Bronchial epithelial cell (primary cell): ENCODE measurements at regions not wholly inside any gene's neighbourhood (a gene's known extent, or its start where the extent isn't known, plus 50 kb on each side); places are given as distances from the start of the nearest gene placed in this dataset.

Source experiments
- DNase-seq: peaks from one replicate; pipeline ENCODE4 v3.0.0-alpha.2; 2010; ENCODE audit warnings: low read depth
- FAIRE-seq: peaks from 2 replicates; lab custom pipeline; 2011; peaks lifted over from hg19 to GRCh38; lab: Jason Lieb, UNC
- H3K27me3 ChIP-seq: 2 replicates; pipeline ENCODE4 v1.5.1; 2011; ENCODE audit warnings: low read length; ENCODE audit not compliant: control insufficient read depth, insufficient read depth
- H3K36me3 ChIP-seq: 2 replicates; pipeline ENCODE4 v1.5.1; 2011; ENCODE audit warnings: low read length; ENCODE audit not compliant: control insufficient read depth, insufficient read depth
- H3K4me3 ChIP-seq: 2 replicates; pipeline ENCODE4 v1.5.1; 2011; ENCODE audit warnings: mild to moderate bottlenecking, low read depth, low read length, control low read depth
- TF ChIP-seq, protein P1 (sequence below): IDR thresholded peaks from 2 replicates; pipeline ENCODE4 v1.5.1; 2011; ENCODE audit warnings: mild to moderate bottlenecking, moderate library complexity, low read length, control low read depth, inconsistent platforms; ENCODE audit not compliant: insufficient read depth, severe bottlenecking

GRCh38 chr5:21672911-21673310 lies 1180.2 kb downstream of the CDH12 start:
- Histone ChIP-seq H3K4me3 (no peak overlapping the region), H3K36me3 (no peaks in the 10 kb centered on the region), H3K27me3 (no peaks in the 10 kb centered on the region)
- FAIRE-seq: no peak
- TF ChIP-seq, protein P1, sequence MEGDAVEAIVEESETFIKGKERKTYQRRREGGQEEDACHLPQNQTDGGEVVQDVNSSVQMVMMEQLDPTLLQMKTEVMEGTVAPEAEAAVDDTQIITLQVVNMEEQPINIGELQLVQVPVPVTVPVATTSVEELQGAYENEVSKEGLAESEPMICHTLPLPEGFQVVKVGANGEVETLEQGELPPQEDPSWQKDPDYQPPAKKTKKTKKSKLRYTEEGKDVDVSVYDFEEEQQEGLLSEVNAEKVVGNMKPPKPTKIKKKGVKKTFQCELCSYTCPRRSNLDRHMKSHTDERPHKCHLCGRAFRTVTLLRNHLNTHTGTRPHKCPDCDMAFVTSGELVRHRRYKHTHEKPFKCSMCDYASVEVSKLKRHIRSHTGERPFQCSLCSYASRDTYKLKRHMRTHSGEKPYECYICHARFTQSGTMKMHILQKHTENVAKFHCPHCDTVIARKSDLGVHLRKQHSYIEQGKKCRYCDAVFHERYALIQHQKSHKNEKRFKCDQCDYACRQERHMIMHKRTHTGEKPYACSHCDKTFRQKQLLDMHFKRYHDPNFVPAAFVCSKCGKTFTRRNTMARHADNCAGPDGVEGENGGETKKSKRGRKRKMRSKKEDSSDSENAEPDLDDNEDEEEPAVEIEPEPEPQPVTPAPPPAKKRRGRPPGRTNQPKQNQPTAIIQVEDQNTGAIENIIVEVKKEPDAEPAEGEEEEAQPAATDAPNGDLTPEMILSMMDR: no peak
- no peak for DNase-seq

- FAIRE-seq (no peak), DNase-seq (no peak)
- TF ChIP-seq, protein P1: no peak
- Histone ChIP-seq H3K4me3 (no peak overlapping the region), H3K36me3 (no peaks in the 10 kb centered on the region), H3K27me3 (no peaks in the 10 kb centered on the region)
These were observed 1180.8 kb downstream of the CDH12 start for GRCh38 chr5:21672360-21672759.

GRCh38 chr5:21665524-21665923 lies 1187.6 kb downstream of the CDH12 start:
- Histone ChIP-seq H3K36me3 (no peaks in the 10 kb centered on the region), H3K27me3 (no peaks in the 10 kb centered on the region), H3K4me3 (no peak overlapping the region)
- TF ChIP-seq, protein P1: no peak
- DNase-seq (no peak), FAIRE-seq (peak; percentile 28)

- Histone ChIP-seq H3K36me3 (no peaks in the 10 kb centered on the region), H3K27me3 (no peaks in the 10 kb centered on the region), H3K4me3 (no peak overlapping the region)
- FAIRE-seq (no peak), DNase-seq (no peak)
- TF ChIP-seq, protein P1: no peak
These were observed 1190.1 kb downstream of the CDH12 start for GRCh38 chr5:21663082-21663481.

DNA sequence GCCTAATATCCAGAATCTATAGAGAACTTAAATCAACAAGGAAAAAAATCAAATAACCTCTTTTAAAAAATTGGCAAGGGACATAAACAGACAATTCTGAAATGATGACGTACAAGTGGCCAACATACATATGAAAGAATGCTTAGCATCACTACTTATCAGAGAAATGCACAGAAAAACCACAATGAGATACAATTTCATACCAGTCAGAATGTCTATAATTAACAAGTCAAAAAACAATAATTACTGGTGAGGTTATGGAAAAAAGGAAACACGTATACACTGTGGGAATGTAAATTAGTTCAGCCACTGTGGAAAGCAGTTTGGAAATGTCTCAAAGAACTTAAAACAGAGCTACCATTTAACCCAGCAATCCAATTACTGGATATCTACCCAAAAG lies 1192.0 kb downstream of the CDH12 start:
- Histone ChIP-seq H3K27me3 (no peaks in the 10 kb centered on the region), H3K4me3 (no peak overlapping the region), H3K36me3 (no peaks in the 10 kb centered on the region)
- FAIRE-seq (no peak), DNase-seq (no peak)
- TF ChIP-seq, protein P1: no peak

DNA sequence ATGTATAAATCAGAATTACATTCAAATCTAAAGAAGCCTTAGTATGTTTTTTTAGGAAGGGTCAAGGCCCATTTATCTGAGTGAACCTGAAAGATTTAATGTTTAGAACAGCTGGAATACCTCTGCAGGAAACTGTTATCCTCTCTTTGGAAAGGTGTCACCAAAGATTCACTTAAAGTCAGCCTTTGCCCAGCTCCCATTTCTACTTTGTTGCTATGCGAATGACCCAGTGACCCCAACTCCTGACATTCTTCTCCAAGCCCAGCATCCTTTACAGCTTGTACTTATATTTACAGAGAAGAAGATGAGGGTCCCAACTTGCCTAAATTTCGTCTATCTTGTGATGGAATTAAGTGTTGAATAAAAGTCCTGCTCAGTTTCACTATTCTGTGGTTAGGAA lies 1198.6 kb downstream of the CDH12 start:
- TF ChIP-seq, protein P1: no peak

More for the DNA sequence above, 1198.6 kb downstream of the CDH12 start:
- H3K4me3 ChIP-seq: no peak overlapping the region
- FAIRE-seq (no peak), DNase-seq (no peak)
- H3K36me3 ChIP-seq: no peaks in the 10 kb centered on the region
- H3K27me3 ChIP-seq: no peaks in the 10 kb centered on the region
